AG08396 (cell line): ENCODE measurements at regions not wholly inside any gene's neighbourhood (a gene's known extent, or its start where the extent isn't known, plus 50 kb on each side); places are given as distances from the start of the nearest gene placed in this dataset.
A peak's percentile ranks its signal among the peaks of the same experiment; 100 is the strongest.

Source experiments
- DNase-seq: peaks from one replicate; pipeline ENCODE4 v3.0.0; 2012; ENCODE audit warnings: low spot score, mixed read lengths

DNA sequence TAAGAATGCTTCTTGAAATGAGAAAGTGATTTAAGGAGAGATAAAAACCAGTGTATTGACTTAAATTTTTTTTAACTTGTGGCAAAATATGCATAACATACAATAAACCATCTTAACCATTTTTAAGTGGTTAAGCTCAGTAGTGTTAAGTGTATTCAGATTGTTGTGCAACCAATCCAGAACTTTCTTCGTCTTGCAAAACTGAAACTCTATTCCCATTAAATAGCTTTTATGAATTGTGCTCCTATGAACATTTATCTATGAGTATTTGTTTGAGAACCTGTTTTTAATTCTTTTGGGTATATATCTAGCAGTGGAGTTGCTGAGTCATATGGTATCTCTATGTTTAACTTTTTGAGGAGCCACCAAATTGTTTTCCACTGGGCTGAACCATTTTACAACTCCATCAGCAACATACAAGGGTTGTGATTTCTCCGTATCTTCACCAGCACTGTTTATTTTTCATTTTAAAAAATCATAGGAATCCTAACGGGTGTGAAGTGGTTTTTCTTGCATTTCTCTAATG, 76.6 kb upstream of the ACTBL2 start:
- DNase-seq, result no peak

DNA sequence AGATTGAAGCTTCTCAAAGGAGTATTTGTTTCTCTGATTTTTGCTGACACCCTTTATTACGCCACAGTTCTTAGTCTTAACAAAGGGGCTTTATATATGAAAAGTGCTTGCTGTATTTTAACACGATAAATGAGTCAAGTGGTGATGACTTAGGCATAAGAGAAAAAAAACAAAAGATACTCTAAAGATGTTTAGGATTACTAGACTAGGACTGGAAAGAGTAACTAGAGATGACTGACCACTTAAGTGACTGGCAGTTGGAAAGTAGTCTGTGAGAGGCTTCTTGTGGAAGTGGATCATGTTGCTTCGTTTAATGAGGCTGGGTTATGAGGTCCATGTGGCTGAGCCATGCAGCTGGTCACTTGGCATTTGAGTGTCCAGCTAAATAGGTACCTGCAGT, 69.4 kb upstream of the ACTBL2 start:
- no peak for DNase-seq

DNA sequence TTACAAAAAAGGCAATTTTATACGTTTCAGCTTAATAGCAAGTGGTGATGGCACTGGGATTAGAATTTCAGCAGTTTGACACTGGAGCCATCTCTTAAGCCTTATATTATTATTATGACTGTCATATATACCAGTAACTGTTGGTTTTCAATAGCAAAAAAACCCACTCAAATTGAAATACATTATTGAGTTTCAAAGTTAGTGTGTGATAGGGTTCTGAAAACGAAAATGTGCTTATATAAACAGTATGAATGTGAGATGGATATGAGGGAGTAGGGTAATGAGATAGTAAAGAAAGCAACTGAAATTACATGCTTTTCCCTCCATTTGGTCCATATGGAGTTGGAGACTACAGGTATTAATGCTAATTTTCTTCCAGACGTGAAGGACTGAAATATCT, 68.6 kb upstream of the ACTBL2 start:
- DNase-seq, result no peak

DNA sequence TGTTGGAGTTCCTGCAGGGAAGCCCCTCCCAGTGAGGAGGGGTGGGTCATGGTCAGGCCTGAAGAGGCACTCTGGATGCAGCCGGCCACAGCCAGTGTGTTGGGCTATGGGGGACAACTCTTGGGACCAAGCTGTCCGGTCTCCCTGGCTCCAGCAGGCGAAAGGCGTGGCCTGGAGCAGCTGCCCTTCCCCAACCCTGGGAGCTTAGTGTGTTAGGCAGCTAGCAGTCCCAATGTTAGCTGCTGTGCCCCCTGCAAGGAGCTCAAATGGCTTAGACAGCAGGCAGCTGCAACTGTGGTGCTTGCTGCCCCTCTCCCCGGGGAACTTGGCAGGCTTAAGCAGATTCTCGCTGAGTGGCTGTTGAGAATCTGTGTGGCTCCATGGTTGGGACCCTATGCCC, 67.5 kb upstream of the ACTBL2 start:
- no peak for DNase-seq

DNA sequence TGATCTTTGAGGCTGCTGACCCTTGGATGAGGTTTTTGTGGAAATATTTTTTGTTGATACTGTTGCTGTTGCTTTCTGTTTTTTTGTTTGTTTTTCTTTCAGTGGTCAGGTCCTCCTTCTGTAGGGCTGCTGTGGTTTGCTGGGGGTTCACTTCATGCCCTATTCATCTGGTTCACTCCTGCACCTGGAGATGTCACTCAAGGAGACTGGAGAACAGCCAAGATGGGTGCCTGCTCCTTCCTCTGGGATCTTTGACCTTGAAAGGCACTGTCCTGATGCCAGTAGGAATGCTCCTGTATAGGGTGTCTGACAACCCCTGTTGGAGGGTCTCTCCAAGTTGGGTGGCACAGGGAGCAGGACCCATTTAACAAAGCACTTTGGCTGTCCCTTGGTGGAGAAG, 67.0 kb upstream of the ACTBL2 start:
- no peak for DNase-seq

DNA sequence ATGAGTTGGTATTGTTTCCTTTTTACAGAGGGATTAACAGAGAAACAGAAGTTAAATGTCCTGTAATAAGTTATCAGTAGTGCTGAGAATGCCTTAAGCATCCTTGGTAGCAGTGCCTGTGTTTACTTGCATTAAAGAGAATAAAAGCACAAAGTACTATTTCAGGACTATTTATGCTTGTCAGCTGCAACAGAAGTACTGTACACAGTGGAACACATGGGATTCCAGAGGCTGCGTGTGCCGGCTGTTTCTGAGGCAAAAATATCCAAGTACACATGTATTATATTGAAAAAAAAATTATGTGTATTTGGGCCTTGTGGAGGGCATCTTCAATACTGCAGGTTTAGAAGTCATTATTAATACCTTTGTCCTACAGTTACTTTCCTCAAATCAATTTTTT, 58.2 kb upstream of the ACTBL2 start:
- no peak for DNase-seq

DNA sequence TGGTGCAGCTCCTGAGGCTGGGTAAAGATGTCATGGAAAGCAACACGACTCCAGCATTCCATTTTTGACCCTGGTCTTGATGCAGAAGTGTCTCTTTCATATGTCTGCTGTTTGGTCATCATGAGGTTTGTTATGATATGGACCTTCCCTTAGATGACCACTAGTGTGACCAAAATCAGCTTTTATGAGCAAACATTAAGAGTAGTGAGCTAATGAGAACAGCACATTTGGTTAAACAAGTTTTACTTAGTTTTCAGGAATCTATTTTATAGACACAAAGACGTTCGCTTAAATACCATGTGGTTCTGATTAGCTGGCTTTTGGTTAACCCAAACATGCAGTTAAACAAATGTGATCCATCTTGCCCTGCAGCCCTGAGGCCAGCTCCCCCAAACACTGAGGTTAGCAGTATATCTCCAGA, 56.7 kb upstream of the ACTBL2 start:
- peak; percentile 18 for DNase-seq

DNA sequence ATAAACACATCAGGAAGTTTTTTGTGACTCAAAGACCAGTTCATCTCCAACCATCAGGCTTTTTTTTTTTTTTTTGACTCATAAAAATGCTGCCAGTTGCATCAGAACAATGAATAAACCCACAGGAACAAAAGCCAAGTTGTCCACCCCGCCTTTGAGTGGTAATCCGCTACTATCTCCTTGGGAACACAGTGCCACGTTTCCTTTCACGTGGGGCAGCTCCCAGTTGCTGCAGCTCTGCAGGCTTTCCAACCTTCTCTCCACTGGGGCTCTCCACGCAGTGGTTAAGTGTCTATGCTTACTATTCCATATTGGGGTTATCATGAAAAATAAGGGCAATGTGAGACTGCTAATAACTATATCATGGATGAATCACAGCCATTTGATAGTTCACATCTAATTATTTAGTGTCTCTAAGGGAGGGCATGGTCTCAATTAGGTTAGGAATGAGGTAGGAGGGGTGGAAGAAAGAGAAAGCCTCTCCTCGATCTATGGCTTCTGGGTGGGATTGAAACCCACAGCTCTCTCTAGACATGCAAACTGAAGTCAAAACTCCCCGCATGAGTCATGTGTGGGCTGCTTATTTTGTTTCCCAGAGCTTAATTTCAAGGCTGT, 55.8 kb upstream of the ACTBL2 start:
- DNase-seq, result peak; percentile 9

DNA sequence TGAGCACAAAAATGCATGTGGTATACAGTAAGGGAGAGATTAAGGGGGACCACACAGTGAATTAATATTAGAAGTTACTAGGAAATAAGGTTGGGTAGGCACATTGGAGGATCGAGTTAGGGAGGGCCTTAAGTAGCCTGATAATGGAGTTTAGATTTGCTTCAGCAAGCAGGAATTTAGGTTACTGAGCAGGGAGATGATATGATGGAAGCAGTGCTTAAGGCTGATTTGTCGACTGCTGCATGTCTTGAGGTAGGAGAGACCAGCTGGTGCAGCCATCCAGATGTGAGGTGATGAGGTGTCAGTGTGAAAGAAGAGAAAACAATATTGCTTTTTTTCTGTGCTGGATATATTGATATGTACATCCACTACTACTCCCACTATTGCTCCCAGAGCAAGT, 55.2 kb upstream of the ACTBL2 start:
- no peak for DNase-seq

DNA sequence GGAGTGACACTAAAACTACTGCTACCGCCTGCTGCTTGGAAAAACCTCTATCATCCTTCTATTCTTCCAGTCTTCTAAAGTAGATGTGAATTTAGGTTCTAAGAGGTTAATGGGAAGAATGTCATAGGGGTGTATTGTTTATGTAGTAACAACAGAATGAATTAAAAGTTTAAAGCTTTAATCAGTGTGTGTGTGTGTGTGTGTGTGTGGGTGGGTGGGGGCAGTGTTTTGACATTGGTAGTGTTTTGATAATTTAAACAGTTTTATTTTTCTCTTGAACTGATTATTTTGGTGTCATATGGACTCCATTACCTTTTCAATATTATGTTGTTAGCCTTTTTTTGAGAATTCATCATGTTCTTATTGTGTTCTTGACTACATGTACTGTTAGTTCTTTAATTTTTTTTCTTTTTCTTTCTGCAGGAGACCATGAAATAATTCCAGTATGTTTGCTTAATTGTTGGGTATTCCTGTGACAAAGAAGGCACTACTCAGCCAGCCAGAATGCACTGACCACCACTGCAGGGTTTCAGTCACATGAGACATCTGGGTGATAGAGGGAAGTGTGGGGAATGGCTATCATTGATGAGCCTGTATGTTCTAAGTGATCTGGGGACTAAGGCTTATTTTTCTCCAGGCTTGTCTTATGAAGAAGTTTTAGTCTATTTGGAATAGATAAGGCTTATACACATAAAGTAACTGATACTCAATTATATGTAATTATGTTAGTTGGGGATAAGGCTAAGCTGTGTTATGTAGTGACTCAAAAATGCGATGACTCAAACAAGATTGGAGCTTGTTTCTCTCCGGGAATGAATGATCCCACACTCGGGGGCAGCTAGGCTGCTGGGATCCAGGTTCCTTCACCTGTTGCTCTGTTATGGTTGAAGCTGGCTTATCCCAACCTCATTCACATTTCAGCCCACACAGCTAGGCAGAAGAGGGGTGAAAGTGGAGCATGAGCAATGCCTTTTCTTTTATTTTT, 50.2 kb upstream of the ACTBL2 start:
- DNase-seq, result peak; percentile 36
